SH-SY5Y (cell line): ENCODE measurements at regions not wholly inside any gene's neighbourhood (a gene's known extent, or its start where the extent isn't known, plus 50 kb on each side); places are given as distances from the start of the nearest gene placed in this dataset.

Experiments used
- GATA2 ChIP-seq: IDR thresholded peaks from 2 replicates; pipeline ENCODE4 v1.6.1; 2011; ENCODE audit warnings: mild to moderate bottlenecking, low read depth, low read length
- GATA3 ChIP-seq: IDR thresholded peaks from 2 replicates; pipeline ENCODE4 v1.6.1; 2011; ENCODE audit warnings: low read depth, mild to moderate bottlenecking, low read length, moderate library complexity

DNA sequence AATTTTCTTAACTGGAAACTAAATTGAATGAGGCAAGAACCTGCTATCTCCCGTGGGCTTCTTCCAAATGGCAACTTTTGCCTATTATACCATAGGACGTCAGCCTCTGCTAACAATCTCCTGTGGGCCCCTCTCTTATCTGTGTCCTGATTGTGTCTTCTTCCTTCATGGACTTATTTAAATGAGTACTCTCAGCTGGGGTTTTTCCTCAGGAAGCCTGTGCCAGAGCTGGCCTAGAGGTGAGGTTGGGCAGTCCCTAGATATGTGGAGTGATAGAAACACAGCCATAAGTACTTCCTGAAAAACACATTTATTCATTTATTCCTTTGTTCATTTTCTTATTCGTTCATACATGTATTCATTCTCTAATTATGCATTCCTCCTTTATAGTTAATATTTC, 712.5 kb upstream of the SLIT2 start:
- TF ChIP-seq GATA3 (no peak), GATA2 (no peak)
